ENCODE measurements at regions not wholly inside any gene's neighbourhood (a gene's known extent, or its start where the extent isn't known, plus 50 kb on each side); places are given as distances from the start of the nearest gene placed in this dataset.
"Not testable (repeated sequence)": the region's sequence is repeated elsewhere in the genome, so short reads cannot be mapped to it uniquely, and the experiment has no call there.

- no peak for DNase-seq
Observed at GRCh38 chr7:94177441-94177840, 173.3 kb upstream of the BET1 start.

DNA sequence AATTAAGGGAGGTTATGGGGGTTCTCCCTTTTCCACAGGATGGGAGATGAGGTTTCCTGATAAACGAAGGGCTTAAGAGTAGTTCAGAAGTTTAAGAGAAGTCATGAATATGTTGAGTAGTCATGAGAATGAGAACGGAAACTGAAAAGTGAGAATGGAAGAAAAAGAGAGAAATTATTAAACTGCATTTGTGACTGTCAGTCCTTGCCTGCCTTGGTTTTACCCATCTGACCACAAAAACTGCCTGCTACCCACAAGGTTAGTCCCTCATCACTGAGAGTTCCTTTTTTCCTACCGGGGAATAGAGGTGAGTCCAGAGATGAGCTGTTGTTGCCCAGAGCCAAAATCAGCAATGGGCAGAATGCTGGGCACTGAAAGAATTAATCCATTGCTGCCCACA lies 174.1 kb upstream of the BET1 start:
- no peak for DNase-seq

- no peak for DNase-seq
Observed at GRCh38 chr7:94179466-94179865, 175.3 kb upstream of the BET1 start.

GRCh38 chr7:94182066-94182465 lies 177.9 kb upstream of the BET1 start:
- no peak for DNase-seq

GRCh38 chr7:94182721-94183120 lies 178.6 kb upstream of the BET1 start:
- DNase-seq: no peak

DNA sequence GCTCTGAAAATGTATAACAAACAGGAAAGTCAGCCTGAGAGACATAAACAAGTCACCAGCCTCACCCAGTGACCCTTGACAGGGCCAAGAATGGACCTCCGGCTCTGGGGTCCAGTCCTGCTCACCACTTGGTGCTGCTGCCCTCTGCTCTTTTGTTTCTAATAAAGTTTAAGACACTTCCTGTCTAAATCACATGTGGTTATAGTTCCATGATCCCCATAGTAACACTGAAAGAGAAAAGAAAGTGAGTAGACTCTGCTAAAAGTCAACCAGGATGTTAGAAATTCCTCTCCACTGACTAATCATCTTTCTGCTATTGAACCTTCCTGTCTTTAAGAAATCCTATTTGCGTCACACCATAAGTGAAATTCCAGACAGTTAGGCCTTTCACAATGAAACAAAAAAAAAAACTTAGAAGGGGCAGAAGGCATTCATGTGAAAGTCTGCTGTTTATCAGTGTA lies 179.2 kb upstream of the BET1 start:
- DNase-seq: no peak

DNA sequence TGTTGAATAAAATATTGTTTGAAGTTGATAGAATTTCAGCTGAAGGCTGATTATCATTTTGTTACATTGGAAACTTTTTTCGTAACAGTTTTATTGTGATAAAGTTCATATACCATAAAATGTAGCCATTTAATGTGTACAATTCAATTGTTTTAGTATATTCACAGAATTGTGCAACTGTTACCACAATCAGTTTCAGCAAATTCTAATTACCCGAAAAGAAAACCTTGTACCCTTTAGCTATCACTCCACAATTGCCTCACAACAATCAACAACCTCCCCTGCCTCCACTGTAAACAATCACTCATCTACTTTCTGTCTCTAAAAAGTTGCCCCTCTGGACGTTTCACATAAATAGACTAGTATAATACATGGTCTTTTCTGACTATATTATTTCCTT lies 179.7 kb upstream of the BET1 start:
- DNase-seq: no peak

- DNase-seq: no peak
Observed at GRCh38 chr7:94188350-94188749, 184.2 kb upstream of the BET1 start.

GRCh38 chr7:94190599-94191061 lies 186.5 kb upstream of the BET1 start:
- DNase-seq: no peak

- not testable (repeated sequence) for DNase-seq
Observed at GRCh38 chr7:94194426-94194825, 190.3 kb upstream of the BET1 start.

DNA sequence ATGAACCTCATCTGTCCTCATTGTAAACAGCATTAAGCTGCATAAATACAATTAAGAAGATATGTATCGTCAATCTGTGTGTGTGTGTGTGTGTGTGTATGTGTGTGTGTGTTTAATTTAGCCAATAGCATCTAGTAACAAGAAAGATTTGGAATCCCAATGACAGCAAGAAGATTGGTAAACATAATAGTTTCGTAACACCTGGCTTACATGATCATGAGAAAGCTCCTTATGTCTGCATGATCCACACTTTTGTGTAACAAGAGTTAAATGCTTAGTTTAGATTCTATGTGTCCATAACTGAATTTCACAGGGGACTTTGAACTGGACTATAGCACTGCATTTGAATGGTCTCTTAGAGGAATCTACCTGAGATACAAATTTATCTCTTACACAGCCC lies 191.0 kb upstream of the BET1 start:
- DNase-seq: no peak

DNA sequence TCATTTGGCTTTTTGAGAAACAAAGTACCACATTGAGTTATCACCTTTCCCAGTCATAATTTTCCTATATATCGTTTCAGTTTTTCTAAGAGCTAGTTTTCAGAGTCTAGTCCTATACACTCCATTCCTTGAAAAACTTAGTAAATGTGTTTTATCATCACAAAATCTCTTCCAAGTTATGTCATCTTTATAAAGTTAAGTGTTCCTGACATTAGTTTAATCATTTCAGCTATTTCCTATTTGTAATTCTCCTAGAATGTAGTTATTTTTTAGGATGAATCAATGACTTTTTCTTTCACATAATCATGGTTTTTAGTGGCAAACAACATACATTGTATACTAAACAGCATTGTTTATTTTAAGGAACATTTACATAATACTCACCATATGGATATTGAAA lies 191.7 kb upstream of the BET1 start:
- no peak for DNase-seq

DNA sequence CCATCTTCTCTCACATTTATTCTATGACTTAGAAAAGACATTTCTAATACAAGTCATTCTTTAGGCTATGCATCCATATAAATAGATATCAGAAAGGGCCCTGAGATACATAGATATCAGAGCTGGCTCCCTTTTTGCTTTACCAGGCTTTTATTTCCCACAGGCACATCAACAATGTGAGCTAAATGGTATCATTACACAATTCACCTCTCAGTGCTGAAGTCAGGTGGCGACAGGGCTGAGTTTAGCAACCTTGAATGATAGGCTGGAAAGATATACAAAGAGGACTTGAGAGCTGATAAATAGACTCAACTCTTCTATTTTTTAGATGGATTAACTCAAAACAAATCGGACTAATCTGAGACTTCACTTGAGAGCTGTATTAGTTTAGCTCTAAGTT lies 189.2 kb upstream of the COL1A2 start:
- DNase-seq: no peak

DNA sequence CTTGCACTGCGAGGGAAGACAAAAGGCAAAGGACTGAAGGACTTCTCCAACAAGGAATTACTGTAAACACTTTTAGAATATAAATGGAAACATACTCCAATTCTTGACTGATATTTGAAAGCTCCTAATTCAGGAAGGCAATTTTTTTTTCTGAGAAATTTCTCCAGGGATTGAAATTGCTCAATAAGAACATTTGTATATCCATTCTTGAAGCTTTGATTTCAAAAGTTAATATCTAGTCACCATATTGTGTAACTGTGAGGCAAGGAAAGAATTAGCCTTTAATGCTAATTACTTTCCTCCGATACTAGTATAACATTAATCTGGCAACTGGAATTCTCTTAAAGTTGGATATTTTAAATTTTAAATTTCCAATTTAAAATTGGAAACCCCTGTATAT lies 188.4 kb upstream of the COL1A2 start:
- no peak for DNase-seq

DNA sequence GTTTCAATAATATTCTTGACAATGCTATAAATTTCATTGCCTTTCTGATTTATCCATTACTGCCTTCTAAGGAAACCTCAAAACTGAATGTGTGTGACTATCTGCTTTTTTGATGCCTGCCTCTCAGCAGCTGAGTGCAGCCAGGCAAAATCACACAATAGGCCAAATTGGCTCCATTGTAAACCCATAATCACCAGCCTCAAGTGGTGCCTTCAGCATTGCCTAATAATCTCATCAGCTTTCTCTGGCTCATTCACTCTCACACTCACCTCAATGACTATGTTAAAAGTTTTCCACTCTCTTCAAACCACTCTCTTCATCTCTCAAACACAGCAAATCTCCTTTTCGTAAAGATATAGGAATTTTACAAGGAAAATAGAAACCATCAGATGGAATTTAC lies 182.5 kb upstream of the COL1A2 start:
- DNase-seq: no peak

GRCh38 chr7:94216944-94217461 lies 177.7 kb upstream of the COL1A2 start:
- DNase-seq: no peak

DNA sequence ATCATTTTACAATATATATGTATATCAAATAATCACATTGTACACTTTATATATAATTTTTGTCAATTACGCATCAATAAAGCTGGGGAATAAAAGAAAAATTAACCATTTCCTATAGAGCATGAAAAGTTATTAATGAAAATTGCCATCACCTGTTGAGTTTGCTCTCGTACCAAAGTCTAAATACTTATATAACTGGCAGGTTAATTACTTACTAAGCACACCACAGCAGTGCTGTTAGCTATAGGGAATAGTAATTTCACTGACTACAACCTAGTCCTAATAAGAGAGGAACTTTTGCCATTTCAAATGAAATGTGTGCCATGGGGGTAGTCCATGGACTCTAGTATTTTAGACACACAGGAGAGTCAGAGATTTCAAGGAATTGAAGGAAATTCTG lies 176.9 kb upstream of the COL1A2 start:
- DNase-seq: no peak

DNA sequence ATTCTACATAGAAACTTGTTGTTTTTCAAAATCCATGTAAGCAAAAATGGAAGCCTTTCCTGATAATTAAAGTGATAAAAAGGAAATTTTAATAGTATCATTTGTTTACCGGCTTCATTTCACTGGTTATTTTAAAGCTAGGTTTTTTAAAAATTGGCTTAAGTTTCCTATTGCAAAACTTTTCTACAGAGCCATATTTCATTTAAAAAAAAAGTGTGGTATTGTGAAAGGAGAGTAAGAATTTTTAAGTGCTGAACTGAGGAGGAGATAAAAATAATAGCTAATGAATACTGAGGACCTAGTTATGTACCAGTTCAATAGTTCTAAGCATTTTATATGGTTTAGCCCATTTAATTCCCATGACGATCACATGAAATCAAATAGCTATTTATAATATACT lies 172.2 kb upstream of the COL1A2 start:
- no peak for DNase-seq

GRCh38 chr7:94223375-94224084 lies 171.2 kb upstream of the COL1A2 start:
- no peak for DNase-seq

DNA sequence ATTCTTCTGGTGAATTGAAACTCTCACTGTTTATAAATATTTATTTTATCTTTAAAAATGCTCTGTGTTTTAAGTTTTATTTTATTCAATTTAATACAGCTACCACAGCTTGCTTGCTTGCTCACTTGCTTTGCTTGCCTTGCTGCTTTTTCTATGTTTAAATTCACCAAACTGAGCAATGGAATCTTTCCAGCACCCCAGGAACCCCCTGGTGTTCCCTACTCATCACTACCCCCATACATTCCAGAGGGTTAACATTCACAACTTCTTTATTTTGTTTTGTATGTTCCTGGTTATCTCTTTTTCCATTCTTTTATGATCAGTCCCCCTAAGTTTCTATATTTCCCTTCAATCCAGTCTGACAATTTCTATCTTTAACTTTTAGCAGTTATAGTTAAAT lies 166.5 kb upstream of the COL1A2 start:
- DNase-seq: no peak

GRCh38 chr7:94228678-94229077 lies 166.0 kb upstream of the COL1A2 start:
- no peak for DNase-seq

- DNase-seq: no peak
Observed at GRCh38 chr7:94231305-94231704, 163.4 kb upstream of the COL1A2 start.

DNA sequence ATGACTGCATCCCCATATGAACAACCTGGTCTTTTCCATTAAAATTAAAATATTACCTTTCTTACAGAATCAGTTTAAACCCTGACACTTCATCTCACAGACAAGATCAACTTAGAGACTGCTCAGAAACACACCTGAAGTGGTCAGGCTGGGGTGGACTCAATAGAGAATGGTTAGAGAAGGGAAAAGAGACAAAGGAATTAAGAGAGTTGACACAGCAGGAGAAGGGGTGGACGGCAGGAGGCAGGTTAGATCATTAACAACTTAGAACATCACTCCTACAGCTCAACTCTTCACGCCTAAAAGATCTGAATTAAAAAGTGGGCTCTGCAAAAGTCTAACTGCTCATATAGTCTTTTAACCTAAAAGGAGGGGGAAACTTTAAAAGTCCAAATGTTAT lies 157.7 kb upstream of the COL1A2 start:
- DNase-seq: no peak

DNA sequence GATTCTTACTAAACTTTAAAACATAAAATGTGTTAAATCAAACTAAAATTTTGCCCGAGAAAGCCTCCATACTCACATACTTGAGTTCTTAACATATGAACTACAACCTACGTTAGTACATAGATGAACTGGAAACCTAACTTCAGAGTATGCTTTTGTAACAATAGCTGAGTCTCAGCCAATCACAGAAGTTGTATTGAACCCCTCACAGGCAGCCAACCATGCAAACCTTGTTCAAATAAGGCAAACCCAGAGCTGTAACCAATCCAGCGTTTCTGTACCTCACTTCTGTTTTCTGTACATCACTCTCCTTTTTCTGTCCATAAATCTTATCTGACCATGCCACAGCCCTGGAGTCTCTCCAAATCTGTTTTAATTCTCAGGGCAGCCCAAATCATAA lies 157.3 kb upstream of the COL1A2 start:
- no peak for DNase-seq

- no peak for DNase-seq
Observed at GRCh38 chr7:94239661-94240234, 154.9 kb upstream of the COL1A2 start.
